HEK293 (cell line): ENCODE measurements at regions not wholly inside any gene's neighbourhood (a gene's known extent, or its start where the extent isn't known, plus 50 kb on each side); places are given as distances from the start of the nearest gene placed in this dataset.

Experiments
- CTCF ChIA-PET: fragments of 350-600 bp; formaldehyde crosslinking; extraction: SDS; loops from one replicate; lab custom pipeline; 2021; ENCODE audit warnings: antibody characterized with exemption; lab: Yijun Ruan, JAX
- POLR2A ChIA-PET: fragments of 300-600 bp; formaldehyde crosslinking; extraction: SDS; loops from one replicate; lab custom pipeline; 2020; ENCODE audit warnings: antibody characterized with exemption, inconsistent platforms; lab: Yijun Ruan, JAX
- H3K27ac ChIP-seq: fragments of 200-500 bp; sonication (Bioruptor generic); 2 replicates; pipeline ENCODE4 v1.5.1; 2014; ENCODE audit warnings: low read depth, low read length, control low read depth, inconsistent platforms; ENCODE audit errors: extremely low read depth
- H3K36me3 ChIP-seq, 2 experiments: fragments of 200-500 bp in 1 of 2; sonication (Bioruptor generic) in 1 of 2; 1 replicate in 1 of 2; 2 replicates in 1 of 2; pipeline ENCODE4 v1.5.1; 2014 to 2017; ENCODE audit warnings: inconsistent platforms in 2 of 2, low read length in 2 of 2; ENCODE audit not compliant: control insufficient read depth in 2 of 2, insufficient read depth in 1 of 2
- H3K4me1 ChIP-seq: fragments of 200-500 bp; sonication (Bioruptor generic); 2 replicates; pipeline ENCODE4 v1.5.1; 2014; ENCODE audit warnings: mild to moderate bottlenecking, low read length, inconsistent platforms; ENCODE audit not compliant: control insufficient read depth, insufficient read depth
- H3K4me3 ChIP-seq: 2 replicates; pipeline ENCODE4 v1.5.1; 2011; ENCODE audit warnings: low read depth, mild to moderate bottlenecking, control low read depth, low read length, moderate library complexity
- H3K9me3 ChIP-seq: fragments of 200-500 bp; sonication (Bioruptor generic); 2 replicates; pipeline ENCODE4 v1.5.1; 2014; ENCODE audit warnings: low read depth, low read length, inconsistent platforms; ENCODE audit not compliant: control insufficient read depth, insufficient read depth
- HOXD13 ChIP-seq: sonication (generic); formaldehyde crosslinking; IDR thresholded peaks from 2 replicates; pipeline ENCODE4 v1.8.0; 2022; ENCODE audit warnings: missing genetic modification reagents, borderline replicate concordance
- KLF8 ChIP-seq: fragments of 450-650 bp; formaldehyde crosslinking; IDR thresholded peaks from 2 replicates; pipeline ENCODE4 v1.5.1; 2016; ENCODE audit warnings: missing biosample characterization, missing genetic modification characterization
- MEIS1 ChIP-seq: sonication (generic); formaldehyde crosslinking; IDR thresholded peaks from 2 replicates; pipeline ENCODE4 v1.8.1; 2022; ENCODE audit warnings: missing genetic modification reagents, mild to moderate bottlenecking, borderline replicate concordance
- MYNN ChIP-seq: fragments of 450-650 bp; formaldehyde crosslinking; IDR thresholded peaks from 2 replicates; pipeline ENCODE4 v1.5.1; 2016; ENCODE audit warnings: missing biosample characterization, missing genetic modification characterization, borderline replicate concordance
- OVOL3 ChIP-seq: fragments of 450-650 bp; formaldehyde crosslinking; IDR thresholded peaks from 2 replicates; pipeline ENCODE4 v1.5.1; 2016; ENCODE audit warnings: missing biosample characterization, missing genetic modification characterization
- SETDB1 ChIP-seq: IDR thresholded peaks from one replicate; pipeline ENCODE4 v1.6.1; 2017; ENCODE audit warnings: mild to moderate bottlenecking, low read length, moderate library complexity, mixed read lengths; ENCODE audit not compliant: insufficient read length
- ZFHX2 ChIP-seq: fragments of 450-650 bp; formaldehyde crosslinking; conservative IDR thresholded peaks from 2 replicates; pipeline ENCODE4 v1.5.1; 2016; ENCODE audit warnings: missing biosample characterization, missing genetic modification characterization
- ZNF112 ChIP-seq: fragments of 450-650 bp; formaldehyde crosslinking; IDR thresholded peaks from 2 replicates; pipeline ENCODE4 v1.5.0; 2017; ENCODE audit warnings: missing biosample characterization, missing genetic modification characterization
- ZNF114 ChIP-seq: fragments of 450-650 bp; formaldehyde crosslinking; IDR thresholded peaks from 2 replicates; pipeline ENCODE4 v1.5.0; 2017; ENCODE audit warnings: missing biosample characterization, missing genetic modification characterization
- ZNF146 ChIP-seq: fragments of 450-650 bp; formaldehyde crosslinking; IDR thresholded peaks from 2 replicates; pipeline ENCODE4 v1.5.1; 2016; ENCODE audit warnings: missing biosample characterization, missing genetic modification characterization
- ZNF184 ChIP-seq: fragments of 450-650 bp; IDR thresholded peaks from 2 replicates; pipeline ENCODE4 v1.5.1; 2018; ENCODE audit warnings: missing biosample characterization, mild to moderate bottlenecking, missing genetic modification characterization
- ZNF221 ChIP-seq: fragments of 450-650 bp; formaldehyde crosslinking; IDR thresholded peaks from 2 replicates; pipeline ENCODE4 v1.5.1; 2017; ENCODE audit warnings: missing biosample characterization, missing genetic modification characterization, borderline replicate concordance
- ZNF394 ChIP-seq: fragments of 450-650 bp; formaldehyde crosslinking; IDR thresholded peaks from 2 replicates; pipeline ENCODE4 v1.5.1; 2016; ENCODE audit warnings: missing biosample characterization, missing genetic modification characterization, mild to moderate bottlenecking, moderate library complexity, borderline replicate concordance
- ZNF514 ChIP-seq: fragments of 450-650 bp; formaldehyde crosslinking; IDR thresholded peaks from 2 replicates; pipeline ENCODE4 v1.5.1; 2016; ENCODE audit warnings: missing biosample characterization, missing genetic modification characterization
- ZNF560 ChIP-seq: fragments of 450-650 bp; formaldehyde crosslinking; IDR thresholded peaks from 2 replicates; pipeline ENCODE4 v1.5.1; 2017; ENCODE audit warnings: missing biosample characterization, missing genetic modification characterization, borderline replicate concordance
- ZNF777 ChIP-seq: fragments of 450-650 bp; formaldehyde crosslinking; IDR thresholded peaks from 2 replicates; pipeline ENCODE4 v1.5.1; 2017; ENCODE audit warnings: missing biosample characterization, missing genetic modification characterization, borderline replicate concordance
- TF ChIP-seq, protein P1 (sequence below): fragments of 450-650 bp; formaldehyde crosslinking; IDR thresholded peaks from 2 replicates; pipeline ENCODE4 v1.5.1; 2017; ENCODE audit warnings: missing biosample characterization, missing genetic modification characterization
- TF ChIP-seq, protein P2 (sequence below): fragments of 450-650 bp; formaldehyde crosslinking; IDR thresholded peaks from 2 replicates; pipeline ENCODE4 v1.5.1; 2016; ENCODE audit warnings: missing biosample characterization, missing genetic modification characterization
- TF ChIP-seq, protein P3 (sequence below): fragments of 450-650 bp; formaldehyde crosslinking; IDR thresholded peaks from 2 replicates; pipeline ENCODE4 v1.5.1; 2016; ENCODE audit warnings: missing biosample characterization, missing genetic modification characterization
- TF ChIP-seq, protein P4 (sequence below): fragments of 450-650 bp; formaldehyde crosslinking; IDR thresholded peaks from 2 replicates; pipeline ENCODE4 v1.5.1; 2017; ENCODE audit warnings: missing biosample characterization, missing genetic modification characterization
- TF ChIP-seq, protein P5 (sequence below): fragments of 450-650 bp; formaldehyde crosslinking; IDR thresholded peaks from 2 replicates; pipeline ENCODE4 v1.5.1; 2016; ENCODE audit warnings: missing biosample characterization, missing genetic modification characterization
- TF ChIP-seq, protein P6 (sequence below): fragments of 450-650 bp; formaldehyde crosslinking; IDR thresholded peaks from 2 replicates; pipeline ENCODE4 v1.5.1; 2017; ENCODE audit warnings: missing biosample characterization, missing genetic modification characterization

DNA sequence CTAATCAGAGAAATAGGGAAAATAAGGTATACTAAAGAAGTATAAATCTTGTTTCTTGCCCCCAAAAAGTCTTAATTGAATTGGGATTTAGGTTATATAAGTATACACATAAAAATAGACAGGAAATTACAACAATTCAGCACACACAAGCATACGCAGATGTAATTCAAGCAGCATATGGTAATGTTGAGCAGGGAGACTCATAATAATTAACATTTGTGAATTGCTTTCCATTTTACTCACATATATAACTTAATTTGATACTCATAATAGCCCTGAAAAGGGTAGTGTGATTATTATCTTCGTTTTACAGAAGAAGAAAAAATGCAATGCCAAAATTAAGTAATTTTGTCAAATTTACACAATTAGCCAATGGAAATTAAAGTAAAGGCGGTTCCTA, 313.5 kb upstream of the ECI2 start:
- TF ChIP-seq ZNF112 (no peak), MYNN (no peak), SETDB1 (no peak), ZNF777 (tag by site-specific recombination) (no peak), HOXD13 (no peak), ZNF514 (no peak)
- TF ChIP-seq, protein P1, sequence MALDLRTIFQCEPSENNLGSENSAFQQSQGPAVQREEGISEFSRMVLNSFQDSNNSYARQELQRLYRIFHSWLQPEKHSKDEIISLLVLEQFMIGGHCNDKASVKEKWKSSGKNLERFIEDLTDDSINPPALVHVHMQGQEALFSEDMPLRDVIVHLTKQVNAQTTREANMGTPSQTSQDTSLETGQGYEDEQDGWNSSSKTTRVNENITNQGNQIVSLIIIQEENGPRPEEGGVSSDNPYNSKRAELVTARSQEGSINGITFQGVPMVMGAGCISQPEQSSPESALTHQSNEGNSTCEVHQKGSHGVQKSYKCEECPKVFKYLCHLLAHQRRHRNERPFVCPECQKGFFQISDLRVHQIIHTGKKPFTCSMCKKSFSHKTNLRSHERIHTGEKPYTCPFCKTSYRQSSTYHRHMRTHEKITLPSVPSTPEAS, result no peak
- TF ChIP-seq, protein P2, sequence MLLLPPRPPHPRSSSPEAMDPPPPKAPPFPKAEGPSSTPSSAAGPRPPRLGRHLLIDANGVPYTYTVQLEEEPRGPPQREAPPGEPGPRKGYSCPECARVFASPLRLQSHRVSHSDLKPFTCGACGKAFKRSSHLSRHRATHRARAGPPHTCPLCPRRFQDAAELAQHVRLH (tag by site-specific recombination), result no peak
- TF ChIP-seq, protein P3, sequence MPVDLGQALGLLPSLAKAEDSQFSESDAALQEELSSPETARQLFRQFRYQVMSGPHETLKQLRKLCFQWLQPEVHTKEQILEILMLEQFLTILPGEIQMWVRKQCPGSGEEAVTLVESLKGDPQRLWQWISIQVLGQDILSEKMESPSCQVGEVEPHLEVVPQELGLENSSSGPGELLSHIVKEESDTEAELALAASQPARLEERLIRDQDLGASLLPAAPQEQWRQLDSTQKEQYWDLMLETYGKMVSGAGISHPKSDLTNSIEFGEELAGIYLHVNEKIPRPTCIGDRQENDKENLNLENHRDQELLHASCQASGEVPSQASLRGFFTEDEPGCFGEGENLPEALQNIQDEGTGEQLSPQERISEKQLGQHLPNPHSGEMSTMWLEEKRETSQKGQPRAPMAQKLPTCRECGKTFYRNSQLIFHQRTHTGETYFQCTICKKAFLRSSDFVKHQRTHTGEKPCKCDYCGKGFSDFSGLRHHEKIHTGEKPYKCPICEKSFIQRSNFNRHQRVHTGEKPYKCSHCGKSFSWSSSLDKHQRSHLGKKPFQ (tag by site-specific recombination), result no peak
- TF ChIP-seq, protein P4, sequence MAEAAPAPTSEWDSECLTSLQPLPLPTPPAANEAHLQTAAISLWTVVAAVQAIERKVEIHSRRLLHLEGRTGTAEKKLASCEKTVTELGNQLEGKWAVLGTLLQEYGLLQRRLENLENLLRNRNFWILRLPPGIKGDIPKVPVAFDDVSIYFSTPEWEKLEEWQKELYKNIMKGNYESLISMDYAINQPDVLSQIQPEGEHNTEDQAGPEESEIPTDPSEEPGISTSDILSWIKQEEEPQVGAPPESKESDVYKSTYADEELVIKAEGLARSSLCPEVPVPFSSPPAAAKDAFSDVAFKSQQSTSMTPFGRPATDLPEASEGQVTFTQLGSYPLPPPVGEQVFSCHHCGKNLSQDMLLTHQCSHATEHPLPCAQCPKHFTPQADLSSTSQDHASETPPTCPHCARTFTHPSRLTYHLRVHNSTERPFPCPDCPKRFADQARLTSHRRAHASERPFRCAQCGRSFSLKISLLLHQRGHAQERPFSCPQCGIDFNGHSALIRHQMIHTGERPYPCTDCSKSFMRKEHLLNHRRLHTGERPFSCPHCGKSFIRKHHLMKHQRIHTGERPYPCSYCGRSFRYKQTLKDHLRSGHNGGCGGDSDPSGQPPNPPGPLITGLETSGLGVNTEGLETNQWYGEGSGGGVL (tag by site-specific recombination), result no peak
- TF ChIP-seq, protein P5, sequence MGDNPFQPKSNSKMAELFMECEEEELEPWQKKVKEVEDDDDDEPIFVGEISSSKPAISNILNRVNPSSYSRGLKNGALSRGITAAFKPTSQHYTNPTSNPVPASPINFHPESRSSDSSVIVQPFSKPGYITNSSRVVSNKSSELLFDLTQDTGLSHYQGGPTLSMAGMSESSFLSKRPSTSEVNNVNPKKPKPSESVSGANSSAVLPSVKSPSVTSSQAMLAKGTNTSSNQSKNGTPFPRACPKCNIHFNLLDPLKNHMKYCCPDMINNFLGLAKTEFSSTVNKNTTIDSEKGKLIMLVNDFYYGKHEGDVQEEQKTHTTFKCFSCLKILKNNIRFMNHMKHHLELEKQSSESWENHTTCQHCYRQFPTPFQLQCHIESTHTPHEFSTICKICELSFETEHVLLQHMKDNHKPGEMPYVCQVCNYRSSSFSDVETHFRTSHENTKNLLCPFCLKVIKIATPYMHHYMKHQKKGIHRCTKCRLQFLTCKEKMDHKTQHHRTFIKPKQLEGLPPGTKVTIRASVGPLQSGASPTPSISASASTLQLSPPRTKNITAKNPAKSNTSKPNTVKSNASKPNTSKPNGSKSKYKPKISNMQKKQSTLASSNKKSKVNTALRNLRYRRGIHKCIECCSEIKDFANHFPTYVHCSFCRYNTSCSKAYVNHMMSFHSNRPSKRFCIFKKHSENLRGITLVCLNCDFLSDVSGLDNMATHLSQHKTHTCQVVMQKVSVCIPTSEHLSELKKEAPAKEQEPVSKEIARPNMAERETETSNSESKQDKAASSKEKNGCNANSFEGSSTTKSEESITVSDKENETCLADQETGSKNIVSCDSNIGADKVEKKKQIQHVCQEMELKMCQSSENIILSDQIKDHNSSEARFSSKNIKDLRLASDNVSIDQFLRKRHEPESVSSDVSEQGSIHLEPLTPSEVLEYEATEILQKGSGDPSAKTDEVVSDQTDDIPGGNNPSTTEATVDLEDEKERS (tag by site-specific recombination), result no peak
- Histone ChIP-seq H3K4me3 (no peak overlapping the region), H3K27ac (no peak overlapping the region), H3K36me3 (no peaks in the 10 kb centered on the region), H3K4me1 (no peaks in the 10 kb centered on the region), H3K9me3 (no peaks in the 10 kb centered on the region; the same call in 1 of the 2 replicates)
- ChIA-PET POLR2A (no interaction called here), CTCF (no interaction called here)

DNA sequence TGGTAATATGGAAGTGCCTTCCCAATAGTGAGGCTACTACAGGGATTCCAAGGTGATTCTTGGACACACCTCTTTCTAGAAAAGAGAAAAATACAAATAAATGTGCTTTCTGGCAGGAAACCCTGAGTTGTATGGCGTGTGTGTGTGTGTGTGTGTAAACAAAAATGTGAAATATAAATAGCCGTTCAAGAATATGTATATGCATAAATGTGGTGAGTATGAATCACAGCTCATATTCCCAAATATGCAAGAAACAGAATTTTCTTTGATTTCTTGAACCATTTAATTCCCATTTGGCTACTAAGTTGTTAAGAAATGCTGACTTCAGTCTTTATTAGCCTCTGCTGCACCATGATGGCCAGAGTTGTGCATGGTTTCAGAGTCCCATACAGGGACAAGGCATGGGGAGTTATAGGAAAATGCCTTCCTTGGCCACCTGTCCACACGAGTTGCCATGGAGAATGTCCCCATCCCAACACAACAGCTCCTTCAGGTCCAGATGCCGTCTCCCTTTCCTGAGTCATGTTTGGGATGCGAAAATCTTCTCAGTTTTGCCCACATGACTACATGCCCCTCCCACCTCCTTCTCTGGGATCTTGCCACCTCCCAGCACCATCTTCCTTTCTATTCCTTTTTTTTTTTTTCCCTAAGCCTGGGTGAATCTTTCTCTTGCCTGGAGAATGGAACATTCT, 312.4 kb upstream of the ECI2 start:
- H3K36me3 ChIP-seq, result no peaks in the 10 kb centered on the region
- no peak overlapping the region for H3K4me3 ChIP-seq
- CTCF ChIA-PET, result interaction anchor here (0.6 kb wide), 2 partner anchors 9 to 262 kb away, joined by 3 to 4 read pairs; no protein-coding TSS in a partner anchor
- H3K27ac ChIP-seq, result no peak overlapping the region
- POLR2A ChIA-PET, result no interaction called here
- no peaks in the 10 kb centered on the region; the same call in 1 of the 2 replicates for H3K9me3 ChIP-seq
- H3K4me1 ChIP-seq, result no peaks in the 10 kb centered on the region
- no peak for TF ChIP-seq MEIS1 (CRISPR knock-in tag)
- TF ChIP-seq ZNF221, result no peak
- TF ChIP-seq, protein P5 (tag by site-specific recombination), result no peak
- no peak for TF ChIP-seq ZNF184 (tag by site-specific recombination)
- no peak for TF ChIP-seq ZNF146 (tag by site-specific recombination)
- TF ChIP-seq ZFHX2 (tag by site-specific recombination), result no peak
- no peak for TF ChIP-seq ZNF394 (tag by site-specific recombination)
- no peak for TF ChIP-seq ZNF114
- TF ChIP-seq, protein P6, sequence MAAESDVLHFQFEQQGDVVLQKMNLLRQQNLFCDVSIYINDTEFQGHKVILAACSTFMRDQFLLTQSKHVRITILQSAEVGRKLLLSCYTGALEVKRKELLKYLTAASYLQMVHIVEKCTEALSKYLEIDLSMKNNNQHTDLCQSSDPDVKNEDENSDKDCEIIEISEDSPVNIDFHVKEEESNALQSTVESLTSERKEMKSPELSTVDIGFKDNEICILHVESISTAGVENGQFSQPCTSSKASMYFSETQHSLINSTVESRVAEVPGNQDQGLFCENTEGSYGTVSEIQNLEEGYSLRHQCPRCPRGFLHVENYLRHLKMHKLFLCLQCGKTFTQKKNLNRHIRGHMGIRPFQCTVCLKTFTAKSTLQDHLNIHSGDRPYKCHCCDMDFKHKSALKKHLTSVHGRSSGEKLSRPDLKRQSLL, result no peak
- TF ChIP-seq KLF8 (tag by site-specific recombination), result no peak
- TF ChIP-seq ZNF560 (tag by site-specific recombination), result no peak
- no peak for TF ChIP-seq OVOL3 (tag by site-specific recombination)
